ENCODE measurements at regions not wholly inside any gene's neighbourhood (a gene's known extent, or its start where the extent isn't known, plus 50 kb on each side); places are given as distances from the start of the nearest gene placed in this dataset.

- peaks cover 2% of the 10 kb centered on the region for H3K9me3 Mint-ChIP-seq
- peaks cover 4% of the 10 kb centered on the region for H3K9me3 ChIP-seq (ENCODE audit: control insufficient read depth, low read length)
- no peak overlapping the region for H3K4me3 Mint-ChIP-seq
- H3K27me3 ChIP-seq (ENCODE audit: control insufficient read depth, insufficient read depth, low read length, poor library complexity, severe bottlenecking), result no peaks in the 10 kb centered on the region
- no peaks in the 10 kb centered on the region for H3K4me1 ChIP-seq (ENCODE audit: control insufficient read depth, insufficient read depth, low read length)
- H3K4me1 Mint-ChIP-seq, result peaks cover 15% of the 10 kb centered on the region
- 91 to 100% methylated on average over 1 to 2 of the region's 2 CpGs for WGBS, 2 experiments (ENCODE audit: insufficient coverage in 1 of 2, insufficient read length in 1 of 2)
- no peak for DNase-seq
- H3K36me3 Mint-ChIP-seq (ENCODE audit: low read depth), result no peaks in the 10 kb centered on the region
- H3K27me3 Mint-ChIP-seq (ENCODE audit: insufficient read depth), result no peaks in the 10 kb centered on the region
- H3K36me3 ChIP-seq (ENCODE audit: control insufficient read depth, insufficient read depth, low read length), result no peaks in the 10 kb centered on the region
- no peak overlapping the region for H3K27ac ChIP-seq (ENCODE audit: low read depth, low read length)
- no peak for TF ChIP-seq CTCF (conservative IDR thresholded peaks at IDR 0.05)
- H3K9ac ChIP-seq (ENCODE audit: extremely low read depth, low read length, poor library complexity, severe bottlenecking), result no peak overlapping the region
- no peak overlapping the region for H3K27ac Mint-ChIP-seq
- no peak overlapping the region for H3K4me3 ChIP-seq (ENCODE audit: low read length)
These were observed 89.3 kb downstream of the DUSP6 start for GRCh38 chr12:89262855-89263552.

GRCh38 chr12:89261982-89262381 lies 90.3 kb downstream of the DUSP6 start:
- no peak for TF ChIP-seq CTCF (conservative IDR thresholded peaks at IDR 0.05)
- H3K4me1 ChIP-seq (ENCODE audit: control insufficient read depth, insufficient read depth, low read length), result no peaks in the 10 kb centered on the region
- no peak overlapping the region for H3K9ac ChIP-seq (ENCODE audit: extremely low read depth, low read length, poor library complexity, severe bottlenecking)
- 92 to 100% methylated on average over 4 of the region's 4 CpGs for WGBS, 2 experiments (ENCODE audit: insufficient coverage in 1 of 2, insufficient read length in 1 of 2)
- Mint-ChIP-seq H3K36me3 (ENCODE audit: low read depth) (no peaks in the 10 kb centered on the region), H3K27ac (no peak overlapping the region), H3K9me3 (peaks cover 3% of the 10 kb centered on the region), H3K27me3 (ENCODE audit: insufficient read depth) (no peaks in the 10 kb centered on the region), H3K4me3 (no peak overlapping the region), H3K4me1 (peaks cover 15% of the 10 kb centered on the region)
- no peaks in the 10 kb centered on the region for H3K27me3 ChIP-seq (ENCODE audit: control insufficient read depth, insufficient read depth, low read length, poor library complexity, severe bottlenecking)
- H3K27ac ChIP-seq (ENCODE audit: low read depth, low read length), result no peak overlapping the region
- peaks cover 7% of the 10 kb centered on the region for H3K9me3 ChIP-seq (ENCODE audit: control insufficient read depth, low read length)
- no peak overlapping the region for H3K4me3 ChIP-seq (ENCODE audit: low read length)
- no peaks in the 10 kb centered on the region for H3K36me3 ChIP-seq (ENCODE audit: control insufficient read depth, insufficient read depth, low read length)
- DNase-seq, result no peak

GRCh38 chr12:89260841-89261637 lies 91.3 kb downstream of the DUSP6 start:
- Mint-ChIP-seq H3K9me3 (peaks cover 3% of the 10 kb centered on the region), H3K27me3 (ENCODE audit: insufficient read depth) (no peaks in the 10 kb centered on the region), H3K4me3 (no peak overlapping the region), H3K36me3 (ENCODE audit: low read depth) (no peaks in the 10 kb centered on the region), H3K27ac (no peak overlapping the region), H3K4me1 (peaks cover 15% of the 10 kb centered on the region)
- no peak for TF ChIP-seq CTCF (conservative IDR thresholded peaks at IDR 0.05)
- no peak for DNase-seq
- Histone ChIP-seq H3K4me1 (ENCODE audit: control insufficient read depth, insufficient read depth, low read length) (no peaks in the 10 kb centered on the region), H3K36me3 (ENCODE audit: control insufficient read depth, insufficient read depth, low read length) (no peaks in the 10 kb centered on the region), H3K4me3 (ENCODE audit: low read length) (no peak overlapping the region), H3K9me3 (ENCODE audit: control insufficient read depth, low read length) (peaks cover 7% of the 10 kb centered on the region), H3K27ac (ENCODE audit: low read depth, low read length) (no peak overlapping the region), H3K27me3 (ENCODE audit: control insufficient read depth, insufficient read depth, low read length, poor library complexity, severe bottlenecking) (no peaks in the 10 kb centered on the region), H3K9ac (ENCODE audit: extremely low read depth, low read length, poor library complexity, severe bottlenecking) (no peak overlapping the region)
